ENCODE measurements at regions not wholly inside any gene's neighbourhood (a gene's known extent, or its start where the extent isn't known, plus 50 kb on each side); places are given as distances from the start of the nearest gene placed in this dataset.

DNA sequence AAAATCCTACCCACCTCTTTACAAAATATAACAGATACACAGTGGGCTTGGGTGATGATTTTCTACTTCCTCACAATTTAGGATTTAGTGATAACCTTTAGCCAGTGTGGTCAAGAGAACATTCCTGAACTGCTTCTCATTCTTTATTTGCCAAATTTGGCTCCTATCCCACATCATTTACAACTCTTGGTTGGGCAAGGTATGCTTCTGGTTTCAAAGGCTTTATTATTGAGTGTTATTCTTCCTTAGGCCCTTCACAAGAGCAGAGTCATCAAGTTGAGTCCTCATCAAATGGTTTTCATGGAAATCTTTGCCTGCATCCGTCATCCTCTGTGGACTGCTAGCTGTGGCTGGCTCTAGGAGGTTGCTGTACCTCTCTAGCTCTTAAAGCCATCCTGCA is 472.0 kb upstream of the ETAA1 start:
- Histone ChIP-seq H3K4me3 (ENCODE audit: control extremely low read depth in 1 of 5, extremely low read depth in 1 of 5, insufficient read depth in 1 of 5, low read depth in 2 of 5, low read length in 4 of 5) (no peak overlapping the region), H3K36me3 (replicated peaks in 1 of 2; ENCODE audit: control extremely low read depth in 1 of 2, control insufficient read depth in 1 of 2, extremely low read depth in 1 of 2, insufficient read depth in 2 of 2, low read length in 1 of 2) (no peaks in the 10 kb centered on the region), H3K9ac (ENCODE audit: low read length) (no peak overlapping the region), H3K4me1 (ENCODE audit: control insufficient read depth in 2 of 2, insufficient read depth in 2 of 2, low read length in 2 of 2) (no peaks in the 10 kb centered on the region), H2AFZ (ENCODE audit: insufficient read depth, low read depth, low read length, poor library complexity, severe bottlenecking) (no peak overlapping the region), H3K27ac (ENCODE audit: low read length in 2 of 2) (no peak overlapping the region), H3K79me2 (ENCODE audit: control insufficient read depth, insufficient read depth, low read length) (no peaks in the 10 kb centered on the region), H3K4me2 (replicated peaks; ENCODE audit: low read depth, low read length, poor library complexity, severe bottlenecking) (no peak overlapping the region), H3K9me3 (ENCODE audit: control extremely low read depth in 1 of 3, control insufficient read depth in 2 of 3, insufficient read depth in 1 of 3, low read length in 2 of 3) (no peaks in the 10 kb centered on the region), H4K20me1 (ENCODE audit: control insufficient read depth, insufficient read depth, low read length, poor library complexity, severe bottlenecking) (no peaks in the 10 kb centered on the region), H3K27me3 (replicated peaks in 1 of 4; ENCODE audit: control extremely low read depth in 1 of 4, control insufficient read depth in 3 of 4, insufficient read depth in 4 of 4, low read length in 3 of 4) (no peaks in the 10 kb centered on the region)
- CTCF ChIA-PET, result no interaction called here
- intact Hi-C loops (cut with micrococcal nuclease), result no loop called here
- Mint-ChIP-seq H3K4me3 (no peak overlapping the region), H3K27me3 (no peaks in the 10 kb centered on the region), H3K27ac (no peak overlapping the region), H3K9me3 (ENCODE audit: insufficient read depth) (no peaks in the 10 kb centered on the region), H3K4me1 (no peaks in the 10 kb centered on the region)
- POLR2A ChIA-PET, result no interaction called here
- WGBS (ENCODE audit: insufficient coverage), result 80% methylated on average over 1 of the region's 1 CpG
- no peak for ATAC-seq (ENCODE audit: low read depth)
- TF ChIP-seq, protein P1, sequence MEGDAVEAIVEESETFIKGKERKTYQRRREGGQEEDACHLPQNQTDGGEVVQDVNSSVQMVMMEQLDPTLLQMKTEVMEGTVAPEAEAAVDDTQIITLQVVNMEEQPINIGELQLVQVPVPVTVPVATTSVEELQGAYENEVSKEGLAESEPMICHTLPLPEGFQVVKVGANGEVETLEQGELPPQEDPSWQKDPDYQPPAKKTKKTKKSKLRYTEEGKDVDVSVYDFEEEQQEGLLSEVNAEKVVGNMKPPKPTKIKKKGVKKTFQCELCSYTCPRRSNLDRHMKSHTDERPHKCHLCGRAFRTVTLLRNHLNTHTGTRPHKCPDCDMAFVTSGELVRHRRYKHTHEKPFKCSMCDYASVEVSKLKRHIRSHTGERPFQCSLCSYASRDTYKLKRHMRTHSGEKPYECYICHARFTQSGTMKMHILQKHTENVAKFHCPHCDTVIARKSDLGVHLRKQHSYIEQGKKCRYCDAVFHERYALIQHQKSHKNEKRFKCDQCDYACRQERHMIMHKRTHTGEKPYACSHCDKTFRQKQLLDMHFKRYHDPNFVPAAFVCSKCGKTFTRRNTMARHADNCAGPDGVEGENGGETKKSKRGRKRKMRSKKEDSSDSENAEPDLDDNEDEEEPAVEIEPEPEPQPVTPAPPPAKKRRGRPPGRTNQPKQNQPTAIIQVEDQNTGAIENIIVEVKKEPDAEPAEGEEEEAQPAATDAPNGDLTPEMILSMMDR (IDR thresholded peaks at IDR 0.05), result no peak
- TF ChIP-seq EZH2 (IDR thresholded peaks at IDR 0.05; ENCODE audit: borderline replicate concordance, insufficient read depth, low read depth, low read length, poor library complexity, severe bottlenecking), result no peak
- no peak for DNase-seq

- H3K4me3 ChIP-seq (ENCODE audit: control extremely low read depth in 1 of 5, extremely low read depth in 1 of 5, insufficient read depth in 1 of 5, low read depth in 2 of 5, low read length in 4 of 5), result no peak overlapping the region
- H3K4me1 ChIP-seq (ENCODE audit: control insufficient read depth in 2 of 2, insufficient read depth in 2 of 2, low read length in 2 of 2), result no peaks in the 10 kb centered on the region
- no peaks in the 10 kb centered on the region for H3K27me3 ChIP-seq (replicated peaks in 1 of 4; ENCODE audit: control extremely low read depth in 1 of 4, control insufficient read depth in 3 of 4, insufficient read depth in 4 of 4, low read length in 3 of 4)
- TF ChIP-seq EZH2 (IDR thresholded peaks at IDR 0.05; ENCODE audit: borderline replicate concordance, insufficient read depth, low read depth, low read length, poor library complexity, severe bottlenecking), result no peak
- Mint-ChIP-seq H3K27ac (no peak overlapping the region), H3K4me1 (no peaks in the 10 kb centered on the region), H3K27me3 (no peaks in the 10 kb centered on the region), H3K9me3 (ENCODE audit: insufficient read depth) (no peaks in the 10 kb centered on the region), H3K4me3 (no peak overlapping the region)
- DNase-seq (no peak), ATAC-seq (ENCODE audit: low read depth) (no peak)
- H2AFZ ChIP-seq (ENCODE audit: insufficient read depth, low read depth, low read length, poor library complexity, severe bottlenecking), result no peak overlapping the region
- no peaks in the 10 kb centered on the region for H3K9me3 ChIP-seq (ENCODE audit: control extremely low read depth in 1 of 3, control insufficient read depth in 2 of 3, insufficient read depth in 1 of 3, low read length in 2 of 3)
- H3K36me3 ChIP-seq (replicated peaks in 1 of 2; ENCODE audit: control extremely low read depth in 1 of 2, control insufficient read depth in 1 of 2, extremely low read depth in 1 of 2, insufficient read depth in 2 of 2, low read length in 1 of 2), result no peaks in the 10 kb centered on the region
- no peaks in the 10 kb centered on the region for H3K79me2 ChIP-seq (ENCODE audit: control insufficient read depth, insufficient read depth, low read length)
- intact Hi-C loops (cut with micrococcal nuclease), result no loop called here
- H3K27ac ChIP-seq (ENCODE audit: low read length in 2 of 2), result no peak overlapping the region
- H3K9ac ChIP-seq (ENCODE audit: low read length), result no peak overlapping the region
- ChIA-PET POLR2A (no interaction called here), CTCF (no interaction called here)
- H4K20me1 ChIP-seq (ENCODE audit: control insufficient read depth, insufficient read depth, low read length, poor library complexity, severe bottlenecking), result no peaks in the 10 kb centered on the region
- 92% methylated on average over 4 of the region's 6 CpGs for WGBS (ENCODE audit: insufficient coverage)
- no peak overlapping the region for H3K4me2 ChIP-seq (replicated peaks; ENCODE audit: low read depth, low read length, poor library complexity, severe bottlenecking)
Observed at GRCh38 chr2:66926594-66927112, 470.5 kb upstream of the ETAA1 start.
